HG03460 (cell line): ENCODE measurements at regions not wholly inside any gene's neighbourhood (a gene's known extent, or its start where the extent isn't known, plus 50 kb on each side); places are given as distances from the start of the nearest gene placed in this dataset.

Experiments used
- ATAC-seq: cut with Tn5 transposase; IDR thresholded peaks from one replicate; pipeline ENCODE4 v1.9.1; 2021; ENCODE audit not compliant: unreplicated experiment

DNA sequence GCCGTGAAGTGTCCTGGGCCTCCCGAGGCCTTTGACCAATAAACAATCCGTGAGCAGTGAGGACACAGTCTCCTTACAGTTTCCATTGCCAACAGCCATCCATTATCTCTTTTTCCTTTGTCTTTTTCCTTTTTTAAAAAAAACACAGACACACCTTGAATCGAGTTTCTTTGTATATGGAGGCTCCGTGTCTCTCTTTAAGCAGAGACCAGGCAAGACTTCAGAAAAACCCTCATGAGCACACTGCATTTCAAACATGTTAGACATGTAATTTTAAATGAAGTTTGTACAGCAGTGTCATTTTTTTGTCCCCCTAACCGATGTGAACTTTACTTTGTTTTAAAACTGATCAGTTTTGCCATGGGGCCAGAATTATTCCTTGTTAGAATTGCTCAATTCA, 111.1 kb downstream of the SPTSSA start:
- no peak for ATAC-seq

DNA sequence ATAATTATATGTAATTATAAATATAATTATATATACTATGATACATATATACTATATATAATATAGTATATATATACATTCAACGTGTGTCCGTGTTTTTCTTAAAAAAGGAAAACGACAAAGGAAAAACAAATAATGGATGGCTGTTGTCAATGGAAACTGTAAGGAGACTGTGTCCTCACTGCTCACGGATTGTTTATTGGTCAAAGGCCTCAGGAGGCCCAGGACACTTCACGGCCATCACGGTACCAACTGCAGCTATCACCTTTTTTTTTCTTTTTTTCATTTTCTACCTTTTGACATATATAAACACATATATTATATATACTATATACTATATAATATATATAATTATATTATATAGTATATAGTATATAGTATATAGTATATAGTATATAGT, 113.4 kb downstream of the SPTSSA start:
- ATAC-seq = no peak

- peak; percentile 70 for ATAC-seq
Observed at GRCh38 chr14:34347683-34348082, 114.4 kb downstream of the SPTSSA start.

- no peak for ATAC-seq
Observed at GRCh38 chr14:34345718-34346465, 116.1 kb downstream of the SPTSSA start.

DNA sequence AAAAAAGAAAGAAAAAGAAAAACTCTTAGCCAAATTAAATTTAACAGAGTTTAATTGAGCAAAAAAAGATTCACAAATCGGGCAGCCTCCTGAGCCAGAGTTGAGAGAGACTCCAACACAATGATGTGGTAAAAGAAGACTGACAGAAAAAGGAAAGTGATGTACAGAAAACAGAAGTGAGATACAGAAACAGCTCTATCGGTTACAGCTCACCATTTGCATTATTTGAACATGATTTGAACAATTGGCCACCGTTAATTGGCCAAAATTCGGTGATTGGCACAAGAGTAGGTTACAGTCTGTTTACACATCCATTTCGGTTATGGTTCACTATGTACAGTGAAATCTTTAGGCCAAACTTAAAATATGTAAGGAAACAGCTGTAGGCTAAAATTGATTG, 117.7 kb downstream of the SPTSSA start:
- ATAC-seq = no peak

DNA sequence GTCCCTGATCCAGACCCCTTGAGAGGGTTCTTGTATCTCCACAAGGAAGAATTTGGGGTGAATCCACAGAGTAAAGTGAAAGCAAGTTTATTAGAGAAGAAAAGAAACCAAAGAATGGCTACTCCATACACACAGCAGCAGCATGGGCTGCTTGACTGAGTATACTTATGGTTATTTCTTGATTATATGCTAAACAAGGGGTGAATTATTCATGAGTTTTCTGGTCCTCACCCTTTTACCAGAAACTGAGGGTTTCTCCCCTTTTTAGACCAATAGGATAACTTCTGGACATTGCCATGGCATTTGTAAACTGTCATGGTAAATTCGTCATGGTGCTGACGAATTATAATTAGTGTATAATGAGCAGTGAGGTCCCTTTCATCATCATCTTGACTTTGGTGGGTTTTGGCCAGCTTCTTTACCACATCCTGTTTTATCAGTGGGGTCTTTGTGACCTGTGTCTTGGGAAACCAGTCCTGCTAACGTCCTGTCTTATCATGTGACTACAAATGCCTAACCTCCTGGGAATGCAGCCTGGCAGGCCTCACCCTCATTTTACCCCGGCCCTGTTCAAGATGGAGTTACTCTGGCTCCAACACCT, 121.9 kb downstream of the SPTSSA start:
- ATAC-seq = no peak

- ATAC-seq = no peak
Observed at GRCh38 chr14:34338056-34338455, 124.0 kb downstream of the SPTSSA start.

DNA sequence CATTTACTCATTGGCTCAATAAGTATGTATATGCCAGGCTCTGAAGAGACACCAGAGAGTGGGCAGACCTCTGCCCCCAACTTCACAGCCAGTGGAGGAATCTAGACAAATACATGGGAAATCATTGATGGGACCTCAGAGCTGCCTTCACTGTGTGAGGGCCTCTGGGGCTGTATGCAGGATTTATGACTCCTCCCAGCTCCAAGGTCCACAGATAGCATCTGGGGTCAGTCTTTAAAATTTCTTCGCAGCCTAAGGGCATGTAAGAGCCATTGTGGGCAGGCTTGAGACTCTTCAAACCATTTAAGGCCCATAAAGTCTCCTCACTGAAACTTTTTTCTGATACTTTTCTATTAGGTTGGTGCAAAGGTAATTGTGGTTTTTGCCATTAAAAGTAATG, 125.5 kb downstream of the SPTSSA start:
- no peak for ATAC-seq

GRCh38 chr14:34335968-34336367, 126.1 kb downstream of the SPTSSA start:
- ATAC-seq = no peak

DNA sequence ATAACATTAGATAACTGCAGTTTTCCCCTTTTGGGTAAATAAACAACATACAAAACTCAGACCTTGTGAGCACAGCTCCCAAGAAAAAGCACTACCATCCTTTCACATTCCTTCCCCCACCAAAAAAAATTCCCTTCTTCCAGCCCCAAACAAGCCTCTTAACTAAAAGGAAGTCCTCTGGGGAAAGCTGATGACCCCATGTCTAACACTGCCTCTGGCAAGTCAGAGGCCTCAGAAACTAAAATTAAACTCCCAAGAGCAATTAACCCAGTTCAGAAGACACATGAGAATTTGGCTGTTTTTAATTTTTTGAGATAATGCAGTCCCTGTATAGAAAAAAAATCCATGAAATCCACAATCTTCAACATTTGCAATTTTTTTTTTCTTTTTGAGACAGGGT, 127.7 kb downstream of the SPTSSA start:
- ATAC-seq = no peak

DNA sequence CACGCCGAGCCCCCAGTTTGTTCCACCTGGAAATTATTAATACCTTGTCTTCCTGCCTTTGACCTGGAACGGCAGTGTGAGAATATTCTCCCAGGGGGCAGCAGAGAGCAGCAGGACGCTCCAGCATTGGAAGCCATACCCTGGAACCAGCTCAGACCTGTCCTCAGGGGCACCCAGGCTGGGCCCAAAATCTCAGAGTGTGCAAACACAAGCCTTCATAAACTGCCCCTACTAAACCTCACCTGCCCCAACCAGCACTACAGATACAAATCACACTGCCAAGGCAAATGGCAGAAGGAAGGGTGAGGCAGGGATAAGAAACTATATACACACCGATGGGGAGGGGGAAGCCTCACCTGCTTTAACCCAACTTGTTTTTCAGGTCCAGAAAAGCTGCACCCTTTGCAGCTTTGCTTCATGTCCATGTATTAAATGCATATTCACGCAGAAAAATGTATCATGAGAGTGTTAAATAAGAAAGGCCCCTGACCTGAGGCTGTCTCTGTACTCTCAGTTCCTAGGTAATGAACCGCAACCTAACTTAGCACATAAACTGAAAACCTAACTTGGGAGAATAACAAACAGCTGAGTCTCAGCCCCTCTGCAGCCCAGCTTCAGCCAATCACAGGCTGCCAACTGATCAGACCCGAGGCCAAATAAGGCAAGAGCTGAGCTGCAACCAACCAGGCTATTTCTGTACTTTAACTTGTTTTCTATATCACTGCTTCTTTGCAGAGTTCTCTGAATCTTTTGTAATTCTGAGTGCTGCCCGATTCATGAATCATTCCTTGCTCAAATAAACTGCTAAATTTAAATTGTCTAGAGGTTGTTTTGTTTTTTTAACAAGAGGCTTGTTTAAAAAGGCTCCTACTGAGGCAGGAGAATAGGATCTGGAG, 130.1 kb downstream of the SPTSSA start:
- peak; percentile 85 for ATAC-seq

GRCh38 chr14:34330846-34331245, 131.2 kb downstream of the SPTSSA start:
- no peak for ATAC-seq

DNA sequence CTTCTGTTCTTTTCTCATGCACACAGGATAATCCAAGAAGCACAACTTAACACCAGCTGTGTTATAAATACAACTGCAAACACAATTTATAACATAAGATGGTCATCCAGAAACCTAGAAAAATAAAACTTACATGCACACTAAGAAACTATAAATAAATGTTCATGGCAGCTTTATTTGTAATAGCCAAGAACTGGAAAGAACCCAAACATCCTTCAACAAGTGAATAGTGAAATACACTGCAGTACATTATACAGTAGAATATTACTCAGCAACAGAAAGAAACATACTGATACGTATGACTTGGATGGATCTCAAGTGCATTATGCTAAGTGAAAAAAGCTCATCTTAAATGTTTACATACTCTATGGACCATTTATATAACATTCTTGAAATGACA, 132.7 kb downstream of the SPTSSA start:
- ATAC-seq = no peak

DNA sequence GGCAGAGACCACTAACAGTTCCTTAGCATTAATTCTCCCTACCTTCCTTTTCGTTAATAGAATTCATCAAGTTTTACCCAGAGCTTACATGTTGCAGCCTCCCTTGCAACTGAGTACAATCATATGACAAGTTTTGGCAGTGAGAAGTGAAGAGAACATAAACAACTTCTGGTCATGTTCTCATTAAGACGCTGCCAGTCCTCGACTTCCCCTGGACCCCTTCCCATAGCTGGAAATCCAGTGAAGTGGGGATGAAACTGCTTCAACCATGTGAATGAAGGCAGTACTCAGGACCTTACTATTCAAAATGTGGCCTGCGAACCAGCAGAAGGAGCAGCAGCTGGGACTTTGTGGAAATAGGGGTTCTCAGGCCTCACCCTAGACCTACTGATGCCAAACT, 133.9 kb downstream of the SPTSSA start:
- no peak for ATAC-seq

GRCh38 chr14:34325493-34325892, 136.5 kb downstream of the SPTSSA start:
- no peak for ATAC-seq

- no peak for ATAC-seq
Observed at GRCh38 chr14:34324363-34324795, 137.7 kb downstream of the SPTSSA start.

GRCh38 chr14:34322940-34323418, 139.1 kb downstream of the SPTSSA start:
- ATAC-seq = peak; percentile 83

GRCh38 chr14:34319140-34319539, 142.9 kb downstream of the SPTSSA start:
- no peak for ATAC-seq

GRCh38 chr14:34318014-34318413, 144.0 kb downstream of the SPTSSA start:
- ATAC-seq = no peak

GRCh38 chr14:34310724-34311123, 151.3 kb downstream of the SPTSSA start:
- no peak for ATAC-seq

- no peak for ATAC-seq
Observed at GRCh38 chr14:34303811-34304210, 158.2 kb downstream of the SPTSSA start.

- ATAC-seq = no peak
Observed at GRCh38 chr14:34302654-34303053, 159.4 kb downstream of the SPTSSA start.
